Omental fat pad (tissue), 3 donors: ENCODE measurements at regions not wholly inside any gene's neighbourhood (a gene's known extent, or its start where the extent isn't known, plus 50 kb on each side); places are given as distances from the start of the nearest gene placed in this dataset.

Experiments used
- ATAC-seq: fragments of 150-250 bp; one replicate; pipeline ENCODE4 v1.9.1; 2016; ENCODE audit warnings: mild to moderate bottlenecking, moderate library complexity; ENCODE audit not compliant: low FRiP score
- DNase-seq: peaks from one replicate; pipeline ENCODE4 v3.0.0-alpha.2; 2019; ENCODE audit warnings: low spot score
- CTCF ChIP-seq, 3 donors: fragments of 450-650 bp; IDR thresholded peaks; one replicate each; pipeline ENCODE4 v1.5.1; 2016 to 2017; ENCODE audit warnings: antibody characterized with exemption in 3 of 3, mild to moderate bottlenecking in 3 of 3, moderate library complexity in 2 of 3

- no peak for DNase-seq
- ATAC-seq = no peak
- no peak for TF ChIP-seq CTCF (IDR thresholded peaks at IDR 0.05)
These were observed 108.2 kb upstream of the ADAMTS3 start for GRCh38 chr4:72677265-72677664.

DNA sequence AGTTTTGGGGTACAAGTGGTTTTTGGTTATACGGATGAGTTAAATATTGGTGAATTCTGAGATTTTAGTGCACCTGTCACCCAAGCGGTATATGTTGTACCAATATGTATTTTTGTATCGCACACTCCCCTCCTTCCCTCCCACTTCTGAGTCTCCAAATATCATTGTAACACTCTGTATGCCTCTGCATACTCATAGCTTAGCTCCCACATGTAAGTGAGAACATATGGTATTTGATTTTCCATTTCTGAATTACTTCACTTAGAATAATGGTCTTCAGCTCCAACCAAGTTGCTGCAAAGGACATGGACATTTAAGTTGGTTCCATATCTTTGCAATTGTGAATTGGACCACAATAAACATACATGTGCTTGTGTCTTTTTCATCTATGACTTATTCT lies 103.0 kb upstream of the ADAMTS3 start:
- DNase-seq = no peak
- ATAC-seq = no peak

GRCh38 chr4:72670521-72670920 lies 101.5 kb upstream of the ADAMTS3 start:
- DNase-seq (no peak), ATAC-seq (no peak)
- no peak for TF ChIP-seq CTCF (IDR thresholded peaks at IDR 0.05)

More for the DNA sequence above, 103.0 kb upstream of the ADAMTS3 start:
- TF ChIP-seq CTCF (IDR thresholded peaks at IDR 0.05) = no peak

- DNase-seq (no peak), ATAC-seq (no peak)
- no peak for TF ChIP-seq CTCF (IDR thresholded peaks at IDR 0.05)
These were observed 97.9 kb upstream of the ADAMTS3 start for GRCh38 chr4:72666910-72667309.

DNA sequence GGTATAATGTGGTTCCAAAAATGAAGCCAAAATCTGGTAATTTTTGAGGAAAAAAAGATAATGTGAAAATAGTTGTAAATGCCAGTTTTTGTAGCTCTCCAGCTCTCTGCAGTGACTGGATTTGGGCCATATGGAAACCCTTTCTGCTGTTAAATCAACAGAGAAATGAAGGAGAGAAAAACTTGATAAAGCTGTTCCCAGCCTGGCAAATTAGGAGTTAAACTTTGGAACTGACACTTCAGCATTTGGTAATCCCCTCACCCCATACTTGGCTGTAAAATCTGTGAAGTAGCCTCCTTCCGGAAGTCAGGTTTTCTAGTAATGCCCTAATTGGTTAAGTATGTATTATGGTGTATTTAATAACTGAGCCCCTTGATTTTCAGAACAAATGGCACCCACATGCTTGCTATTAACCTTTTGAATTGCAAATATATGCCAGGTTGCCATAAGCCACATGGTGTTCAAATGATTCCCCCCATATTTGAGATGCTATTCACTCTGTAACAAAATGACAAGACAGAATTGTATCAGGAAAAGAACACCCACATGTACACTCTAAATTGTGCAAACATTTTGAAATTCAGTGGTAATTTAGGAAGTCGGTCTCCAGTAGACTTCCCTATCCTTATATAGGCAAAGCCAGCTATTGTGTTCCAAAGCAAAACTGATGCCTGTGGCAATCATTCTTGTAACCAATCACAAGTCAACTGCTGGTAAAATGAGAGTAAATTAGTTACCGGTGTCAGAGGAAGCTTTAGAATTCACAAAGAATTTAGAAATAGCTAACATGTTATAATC lies 96.3 kb upstream of the ADAMTS3 start:
- no peak for TF ChIP-seq CTCF (IDR thresholded peaks at IDR 0.05)
- ATAC-seq = no peak
- DNase-seq = no peak

GRCh38 chr4:72663828-72664227 lies 94.8 kb upstream of the ADAMTS3 start:
- ATAC-seq = no peak
- no peak for TF ChIP-seq CTCF (IDR thresholded peaks at IDR 0.05)
- no peak for DNase-seq

DNA sequence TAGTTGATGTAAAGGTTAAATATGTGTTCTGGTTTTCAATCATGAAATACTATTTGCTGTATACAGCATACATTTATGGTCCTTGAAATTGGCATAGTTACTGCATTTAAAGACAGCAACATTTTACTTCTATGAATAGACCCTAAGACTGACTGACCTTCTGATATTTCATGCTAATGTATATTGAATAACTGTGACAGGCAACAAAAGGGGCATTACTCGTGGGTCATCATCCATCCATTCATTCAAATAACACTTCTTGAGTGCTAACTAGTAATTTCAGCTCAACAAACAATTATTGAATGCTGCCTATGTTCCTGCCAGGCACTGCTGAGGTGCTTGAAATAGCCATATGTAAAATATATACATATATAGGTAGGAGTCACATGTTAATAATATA lies 92.8 kb upstream of the ADAMTS3 start:
- ATAC-seq (no peak), DNase-seq (no peak)
- TF ChIP-seq CTCF (IDR thresholded peaks at IDR 0.05) = no peak
